Embryonic facial prominence (tissue), 1 donor: ENCODE measurements at regions not wholly inside any gene's neighbourhood (a gene's known extent, or its start where the extent isn't known, plus 50 kb on each side); places are given as distances from the start of the nearest gene placed in this dataset.
"Not testable (repeated sequence)": the region's sequence is repeated elsewhere in the genome, so short reads cannot be mapped to it uniquely, and the experiment has no call there.

Experiments used
- DNase-seq: peaks from one replicate; pipeline ENCODE4 v3.0.0-alpha.2; 2016; ENCODE audit errors: extremely low spot score

DNA sequence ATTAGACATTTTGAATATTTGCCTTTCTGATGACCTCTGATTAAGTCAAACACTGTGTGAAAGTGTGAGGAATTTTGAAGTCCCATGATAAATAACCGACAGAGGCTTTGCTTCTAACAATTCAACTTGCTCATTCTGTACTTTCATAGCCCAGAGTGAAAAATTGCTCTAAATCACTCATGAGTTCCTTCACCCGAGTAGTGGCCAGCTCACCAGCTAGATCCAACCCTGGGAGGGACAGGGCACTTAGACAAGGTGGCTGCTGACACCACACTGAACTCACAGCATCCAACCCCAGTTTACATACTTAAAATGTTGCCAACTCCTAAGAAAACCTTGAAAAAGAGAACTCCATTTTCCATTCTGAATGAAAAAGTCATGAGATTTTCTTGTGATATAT lies 80.0 kb upstream of the LYZL1 start:
- DNase-seq: no peak

GRCh38 chr10:29209830-29210229 lies 79.0 kb upstream of the LYZL1 start:
- DNase-seq: no peak

GRCh38 chr10:29210266-29210868 lies 78.5 kb upstream of the LYZL1 start:
- DNase-seq: no peak

DNA sequence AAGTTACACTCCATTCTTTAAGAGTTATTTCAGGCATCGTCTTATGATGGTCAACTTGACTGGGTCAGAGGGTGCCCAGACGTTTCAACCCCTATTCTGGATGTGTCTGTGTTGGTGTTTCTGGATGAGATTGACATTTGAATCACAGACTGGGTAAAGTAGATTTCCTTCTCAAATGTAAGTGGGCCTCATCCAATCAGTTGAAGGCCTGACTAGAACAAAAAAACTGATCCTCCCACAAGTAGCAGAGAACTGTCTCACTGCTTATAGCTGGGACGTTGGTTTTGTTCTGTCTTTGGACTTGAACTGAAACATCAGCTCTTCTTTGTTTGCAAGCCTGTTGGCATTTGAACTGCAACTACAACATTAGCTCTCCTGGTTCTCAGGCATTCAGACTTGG lies 76.3 kb upstream of the LYZL1 start:
- no peak for DNase-seq

- no peak for DNase-seq
These were observed 74.3 kb upstream of the LYZL1 start for GRCh38 chr10:29214551-29214950.

GRCh38 chr10:29217292-29217738 lies 71.6 kb upstream of the LYZL1 start:
- no peak for DNase-seq

GRCh38 chr10:29223326-29223725 lies 65.5 kb upstream of the LYZL1 start:
- DNase-seq: no peak

DNA sequence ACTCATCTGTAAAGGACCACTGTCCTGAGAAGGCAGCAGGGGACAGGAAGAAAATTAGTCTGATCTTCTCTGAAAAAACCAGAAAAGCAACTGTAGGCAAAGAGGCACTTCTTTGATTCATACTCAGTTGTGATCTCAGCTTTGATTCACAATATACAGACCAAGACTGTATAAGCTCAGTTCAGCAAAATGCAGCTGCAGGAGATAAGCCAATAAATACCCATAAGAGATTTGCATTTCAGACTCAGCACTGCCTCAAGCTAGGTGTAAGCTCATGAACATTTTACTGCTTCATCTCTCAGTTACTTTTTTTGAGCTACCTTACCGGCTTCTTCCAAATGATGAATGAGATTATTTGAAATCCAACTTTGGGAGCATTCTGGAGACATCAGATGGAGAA lies 64.2 kb upstream of the LYZL1 start:
- no peak for DNase-seq

- no peak for DNase-seq
These were observed 61.7 kb upstream of the LYZL1 start for GRCh38 chr10:29227201-29227600.

- no peak for DNase-seq
These were observed 60.3 kb upstream of the LYZL1 start for GRCh38 chr10:29228562-29228961.

GRCh38 chr10:29229258-29229705 lies 59.6 kb upstream of the LYZL1 start:
- DNase-seq: no peak

DNA sequence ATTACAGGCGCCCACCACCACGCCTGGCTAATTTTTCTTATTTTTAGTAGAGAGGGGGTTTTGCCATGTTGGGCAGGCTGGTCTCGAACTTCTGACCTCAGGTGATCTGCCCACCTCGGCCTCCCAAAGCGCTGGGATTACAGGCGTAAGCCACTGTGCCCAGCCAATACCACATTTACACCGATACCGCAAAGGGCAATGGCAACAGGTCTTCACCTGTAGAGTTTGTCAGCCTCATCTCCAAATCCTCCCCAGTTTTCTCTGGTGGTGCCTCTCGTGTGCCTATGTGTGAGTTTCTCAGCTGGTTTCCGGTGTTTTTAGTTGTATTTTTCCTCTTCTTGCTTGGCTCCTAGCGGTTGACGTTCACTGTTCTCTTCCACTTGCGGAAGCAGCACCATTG lies 52.0 kb upstream of the LYZL1 start:
- DNase-seq: not testable (repeated sequence)

DNA sequence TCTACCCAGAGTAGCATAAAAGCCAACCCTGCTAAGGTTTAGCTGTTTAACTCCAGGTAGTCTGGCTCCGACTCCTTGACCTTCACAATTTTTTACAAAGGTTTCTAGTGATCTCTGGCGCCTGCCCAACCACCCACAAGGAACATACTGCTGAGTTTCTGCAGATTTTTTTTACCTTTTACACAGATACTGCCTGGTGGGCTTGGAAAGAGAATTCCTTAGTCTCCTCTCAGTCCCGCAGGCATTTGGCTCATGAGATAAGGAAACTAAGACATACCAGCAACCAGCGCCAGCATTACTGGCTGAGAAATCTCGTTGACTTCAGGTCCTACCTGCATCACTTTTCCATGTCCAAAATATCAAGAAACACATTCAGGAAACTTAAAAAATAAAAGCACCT lies 51.1 kb upstream of the LYZL1 start:
- no peak for DNase-seq

DNA sequence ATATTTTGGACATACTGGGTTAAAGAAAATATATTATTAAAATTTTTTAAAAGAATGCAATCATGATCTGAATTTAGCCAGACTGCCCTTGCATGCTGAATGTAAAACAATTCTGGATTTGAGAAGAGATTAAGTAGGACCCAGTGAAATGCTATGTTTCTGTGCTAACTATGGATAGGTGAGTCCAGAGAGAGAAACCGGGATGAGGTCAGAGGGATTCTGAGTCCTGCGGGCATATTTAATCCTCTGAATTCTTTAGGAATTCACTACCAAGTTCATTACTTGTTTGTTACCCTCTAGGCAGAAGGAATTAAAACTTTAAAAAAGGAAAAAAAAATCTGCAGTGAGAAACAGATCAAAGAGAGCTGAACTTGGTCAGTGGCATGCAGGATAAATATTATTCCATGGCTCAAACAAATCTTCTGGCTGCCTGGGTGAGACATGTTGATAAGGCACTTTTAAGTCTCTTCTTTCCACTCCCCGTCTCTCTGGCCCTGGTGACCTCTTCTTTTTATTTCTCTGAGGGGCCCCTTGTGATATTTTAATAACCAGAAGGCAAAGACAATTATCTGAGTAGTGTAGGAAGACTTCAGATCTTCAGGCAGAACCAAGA lies 50.2 kb upstream of the LYZL1 start:
- DNase-seq: no peak
